CD4-positive, alpha-beta T cell treated with Interleukin-4 for 1 hour (primary cell): ENCODE measurements at regions not wholly inside any gene's neighbourhood (a gene's known extent, or its start where the extent isn't known, plus 50 kb on each side); places are given as distances from the start of the nearest gene placed in this dataset.
"Not testable (repeated sequence)": the region's sequence is repeated elsewhere in the genome, so short reads cannot be mapped to it uniquely, and the experiment has no call there.

Experiments
- DNase-seq, 2 donors: peaks; one replicate each; pipeline ENCODE4 v3.0.0-alpha.2; 2020 to 2022

GRCh38 chr18:47669815-47670214 is 260.6 kb downstream of the SMAD2 start:
- no peak for DNase-seq

GRCh38 chr18:47658498-47658897 is 272.0 kb downstream of the SMAD2 start:
- no peak for DNase-seq

GRCh38 chr18:47654988-47655387 is 275.5 kb downstream of the SMAD2 start:
- no peak for DNase-seq

- DNase-seq = no peak
These were observed 285.6 kb downstream of the SMAD2 start for GRCh38 chr18:47644896-47645295.

- DNase-seq = not testable (repeated sequence)
These were observed 292.9 kb downstream of the SMAD2 start for GRCh38 chr18:47637551-47637950.

- no peak for DNase-seq
These were observed 295.0 kb downstream of the SMAD2 start for GRCh38 chr18:47635416-47635815.

- no peak for DNase-seq
These were observed 297.4 kb downstream of the SMAD2 start for GRCh38 chr18:47632970-47633635.

- DNase-seq = no peak
These were observed 301.6 kb downstream of the SMAD2 start for GRCh38 chr18:47628893-47629292.

GRCh38 chr18:47628240-47628781 is 302.1 kb downstream of the SMAD2 start:
- no peak for DNase-seq

- DNase-seq = no peak
These were observed 303.4 kb downstream of the SMAD2 start for GRCh38 chr18:47627030-47627429.

- DNase-seq = no peak
These were observed 310.5 kb downstream of the SMAD2 start for GRCh38 chr18:47619771-47620448.

GRCh38 chr18:47618758-47619157 is 311.7 kb downstream of the SMAD2 start:
- no peak for DNase-seq

GRCh38 chr18:47615043-47615442 is 315.4 kb downstream of the SMAD2 start:
- DNase-seq = no peak

GRCh38 chr18:47613929-47614328 is 316.5 kb downstream of the SMAD2 start:
- no peak for DNase-seq

- DNase-seq = no peak
These were observed 318.8 kb downstream of the SMAD2 start for GRCh38 chr18:47611649-47612048.

GRCh38 chr18:47606526-47606925 is 323.9 kb downstream of the SMAD2 start:
- no peak for DNase-seq

- DNase-seq = no peak
These were observed 325.4 kb downstream of the SMAD2 start for GRCh38 chr18:47605093-47605492.

- no peak for DNase-seq
These were observed 326.4 kb downstream of the SMAD2 start for GRCh38 chr18:47604021-47604420.

GRCh38 chr18:47603158-47603557 is 327.3 kb downstream of the SMAD2 start:
- no peak for DNase-seq

GRCh38 chr18:47602273-47602897 is 328.1 kb downstream of the SMAD2 start:
- no peak for DNase-seq

- DNase-seq = no peak
These were observed 328.7 kb downstream of the SMAD2 start for GRCh38 chr18:47601581-47602272.

- DNase-seq = no peak
These were observed 334.5 kb downstream of the SMAD2 start for GRCh38 chr18:47595831-47596501.

GRCh38 chr18:47594621-47595086 is 335.8 kb downstream of the SMAD2 start:
- DNase-seq = no peak
